ENCODE measurements at regions not wholly inside any gene's neighbourhood (a gene's known extent, or its start where the extent isn't known, plus 50 kb on each side); places are given as distances from the start of the nearest gene placed in this dataset.
A peak's percentile ranks its signal among the peaks of the same experiment; 100 is the strongest.
"Not testable (repeated sequence)": the region's sequence is repeated elsewhere in the genome, so short reads cannot be mapped to it uniquely, and the experiment has no call there.

GRCh38 chr12:124471828-124472227, 95.6 kb downstream of the NCOR2 start:
- no peak for DNase-seq

GRCh38 chr12:124470806-124471205, 96.6 kb downstream of the NCOR2 start:
- DNase-seq: no peak

- no peak for DNase-seq
Measured at GRCh38 chr12:124470139-124470538, 97.3 kb downstream of the NCOR2 start.

GRCh38 chr12:124469193-124469888, 98.1 kb downstream of the NCOR2 start:
- DNase-seq: peak in 1 of 2 experiments; percentile 26

- not testable (repeated sequence) for DNase-seq
Measured at GRCh38 chr12:124467549-124467948, 99.9 kb downstream of the NCOR2 start.

GRCh38 chr12:124466216-124467128, 100.9 kb downstream of the NCOR2 start:
- DNase-seq: no peak

- DNase-seq: no peak
Measured at GRCh38 chr12:124465473-124465872, 101.9 kb downstream of the NCOR2 start.

GRCh38 chr12:124464830-124465229, 102.6 kb downstream of the NCOR2 start:
- no peak for DNase-seq

- DNase-seq: no peak
Measured at GRCh38 chr12:124464062-124464461, 103.3 kb downstream of the NCOR2 start.

- DNase-seq: no peak
Measured at GRCh38 chr12:124463341-124463921, 104.0 kb downstream of the NCOR2 start.

- DNase-seq: no peak
Measured at GRCh38 chr12:124462750-124463149, 104.7 kb downstream of the NCOR2 start.

GRCh38 chr12:124461851-124462623, 105.4 kb downstream of the NCOR2 start:
- no peak for DNase-seq

GRCh38 chr12:124461241-124461673, 106.2 kb downstream of the NCOR2 start:
- DNase-seq: no peak

GRCh38 chr12:124460771-124461170, 106.6 kb downstream of the NCOR2 start:
- no peak for DNase-seq

- no peak for DNase-seq
Measured at GRCh38 chr12:124459852-124460645, 107.4 kb downstream of the NCOR2 start.

GRCh38 chr12:124458992-124459851, 108.2 kb downstream of the NCOR2 start:
- DNase-seq: no peak

- no peak for DNase-seq
Measured at GRCh38 chr12:124458220-124458991, 109.0 kb downstream of the NCOR2 start.

GRCh38 chr12:124457287-124458219, 109.9 kb downstream of the NCOR2 start:
- DNase-seq: no peak

GRCh38 chr12:124456652-124457152, 110.7 kb downstream of the NCOR2 start:
- DNase-seq: no peak
